HG02759 (cell line): ENCODE measurements at regions not wholly inside any gene's neighbourhood (a gene's known extent, or its start where the extent isn't known, plus 50 kb on each side); places are given as distances from the start of the nearest gene placed in this dataset.

ENCODE experiments used
- ATAC-seq: cut with Tn5 transposase; IDR thresholded peaks from one replicate; pipeline ENCODE4 v1.9.1; 2021; ENCODE audit warnings: mild to moderate bottlenecking, moderate library complexity; ENCODE audit not compliant: unreplicated experiment

DNA sequence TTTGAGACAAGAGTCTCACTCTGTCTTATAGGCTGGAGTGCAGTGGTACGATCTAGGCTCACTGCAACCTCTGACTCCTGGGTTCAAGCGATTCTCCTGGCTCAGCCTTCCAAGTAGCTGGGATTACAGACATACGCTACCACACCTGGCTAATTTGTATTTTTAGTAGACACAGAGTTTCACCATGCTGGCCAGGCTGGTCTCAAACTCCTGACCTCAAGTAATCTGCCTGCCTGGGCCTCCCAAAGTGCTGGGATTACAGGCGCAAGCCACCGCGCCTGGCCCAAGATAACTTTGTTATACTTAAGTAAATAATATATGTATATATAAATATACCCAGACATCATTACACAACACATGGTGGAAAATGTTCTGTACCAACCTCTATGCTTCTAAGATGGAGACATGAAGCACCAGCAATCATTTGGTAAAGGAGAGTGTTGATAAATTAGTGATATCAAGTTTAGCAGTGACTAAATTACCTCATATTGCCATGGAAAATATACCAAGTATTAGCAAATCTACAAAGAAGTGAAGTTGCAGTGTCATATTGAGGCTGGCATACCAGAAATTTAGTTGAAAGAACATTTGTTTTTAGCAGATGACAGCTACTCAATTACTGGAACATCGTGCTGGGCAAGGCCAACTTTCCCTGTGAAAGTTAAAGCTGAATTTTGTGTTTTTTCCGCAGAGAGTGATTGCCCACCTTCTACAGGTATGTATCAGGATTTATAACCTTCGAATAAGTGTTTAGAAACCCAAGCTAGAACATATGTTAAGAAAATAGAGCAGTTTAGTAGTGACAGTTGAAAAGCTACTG lies 177.7 kb downstream of the MYCN start:
- no peak for ATAC-seq

GRCh38 chr2:16117021-16117700 lies 176.8 kb downstream of the MYCN start:
- ATAC-seq, result no peak

DNA sequence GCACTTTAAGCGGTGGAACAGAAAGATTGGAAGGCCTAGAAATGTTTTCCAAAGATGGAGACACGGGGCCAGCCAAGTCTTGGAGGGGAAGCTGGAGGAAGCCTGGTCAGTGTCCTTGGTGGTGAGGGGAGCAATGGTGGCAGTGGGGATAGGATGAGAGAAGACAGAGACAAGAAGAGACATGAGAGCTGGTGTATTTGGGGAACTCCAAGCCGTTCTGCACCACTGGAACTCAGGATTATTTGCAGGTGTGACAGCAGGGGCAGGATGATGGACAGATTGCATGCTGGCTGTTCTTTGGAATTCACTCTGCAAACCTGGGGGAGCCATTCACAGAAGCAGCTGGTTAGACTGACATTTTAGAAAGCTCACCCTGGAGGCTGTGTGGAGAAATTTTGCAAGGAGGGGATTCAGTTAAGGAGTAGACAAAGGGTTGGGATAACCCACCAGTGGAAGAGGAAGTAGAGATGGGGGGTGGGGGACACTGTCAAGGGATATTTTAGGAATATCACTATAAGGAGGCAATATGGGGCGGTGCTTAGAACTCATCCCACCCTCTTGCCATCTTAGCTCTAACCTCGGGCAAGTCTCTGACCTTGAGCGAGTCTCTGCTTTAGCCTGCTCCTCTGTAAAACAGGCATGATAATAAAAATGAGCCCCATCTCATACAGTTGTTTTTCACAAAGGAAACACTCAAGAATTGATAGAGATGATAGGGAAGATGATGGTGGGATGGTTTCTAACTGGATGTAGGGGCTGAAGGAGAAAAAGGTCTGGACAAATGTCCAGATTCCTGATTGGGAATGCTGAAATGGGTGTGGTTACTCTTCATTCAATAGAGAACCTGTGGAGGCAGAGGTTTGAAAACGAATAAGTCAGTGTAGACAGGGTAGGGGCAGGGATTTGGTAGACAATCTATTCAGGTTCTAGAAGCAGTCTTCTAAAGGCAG lies 175.8 kb downstream of the MYCN start:
- ATAC-seq, result no peak

- ATAC-seq, result no peak
Measured at GRCh38 chr2:16115291-16115690, 174.9 kb downstream of the MYCN start.

GRCh38 chr2:16114836-16115235 lies 174.5 kb downstream of the MYCN start:
- ATAC-seq, result no peak

DNA sequence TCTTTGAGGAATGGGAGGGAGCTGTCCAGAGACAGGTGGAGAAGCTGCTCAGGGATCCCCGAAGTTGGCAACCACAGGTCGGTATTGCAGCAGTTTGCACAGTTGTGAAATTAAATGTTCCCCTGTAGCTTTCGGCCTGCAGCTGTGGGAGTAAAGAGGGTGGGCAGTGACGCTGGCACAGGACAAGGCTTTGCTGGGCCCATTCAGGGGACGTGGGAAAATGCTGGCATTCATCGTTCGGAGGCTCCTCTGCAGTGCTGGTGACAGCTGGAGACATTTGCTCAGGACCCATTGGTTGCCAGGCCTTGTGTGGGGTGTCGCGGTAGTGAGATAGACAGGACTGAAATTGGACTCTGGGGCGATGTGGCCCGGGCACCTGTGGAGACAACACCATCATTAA lies 173.7 kb downstream of the MYCN start:
- ATAC-seq, result no peak

GRCh38 chr2:16113568-16113967 lies 173.2 kb downstream of the MYCN start:
- no peak for ATAC-seq

GRCh38 chr2:16112972-16113560 lies 172.7 kb downstream of the MYCN start:
- no peak for ATAC-seq

GRCh38 chr2:16112251-16112971 lies 172.1 kb downstream of the MYCN start:
- no peak for ATAC-seq

DNA sequence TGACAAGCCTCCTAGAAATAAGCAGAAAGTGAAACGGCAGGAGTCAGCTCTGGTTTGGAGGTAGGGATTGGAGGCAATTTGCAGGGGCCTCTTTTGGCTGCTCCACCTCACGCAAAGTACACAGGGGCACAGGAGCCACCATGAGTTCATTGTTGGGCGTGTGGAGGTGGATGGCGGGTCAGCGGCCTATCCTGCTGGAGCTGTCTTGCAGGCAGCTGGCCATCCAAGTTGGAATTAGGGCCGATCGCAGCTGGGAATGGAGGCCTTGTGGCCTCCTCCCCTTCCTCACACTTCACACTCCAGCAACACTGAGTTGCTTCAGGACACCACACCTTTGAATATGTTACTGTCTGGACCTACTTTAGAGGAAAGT lies 171.5 kb downstream of the MYCN start:
- ATAC-seq, result no peak

- ATAC-seq, result no peak
Measured at GRCh38 chr2:16109821-16110310, 169.5 kb downstream of the MYCN start.

GRCh38 chr2:16109368-16109820 lies 169.0 kb downstream of the MYCN start:
- ATAC-seq, result no peak

GRCh38 chr2:16107246-16107645 lies 166.9 kb downstream of the MYCN start:
- no peak for ATAC-seq

- ATAC-seq, result no peak
Measured at GRCh38 chr2:16106619-16107018, 166.3 kb downstream of the MYCN start.

DNA sequence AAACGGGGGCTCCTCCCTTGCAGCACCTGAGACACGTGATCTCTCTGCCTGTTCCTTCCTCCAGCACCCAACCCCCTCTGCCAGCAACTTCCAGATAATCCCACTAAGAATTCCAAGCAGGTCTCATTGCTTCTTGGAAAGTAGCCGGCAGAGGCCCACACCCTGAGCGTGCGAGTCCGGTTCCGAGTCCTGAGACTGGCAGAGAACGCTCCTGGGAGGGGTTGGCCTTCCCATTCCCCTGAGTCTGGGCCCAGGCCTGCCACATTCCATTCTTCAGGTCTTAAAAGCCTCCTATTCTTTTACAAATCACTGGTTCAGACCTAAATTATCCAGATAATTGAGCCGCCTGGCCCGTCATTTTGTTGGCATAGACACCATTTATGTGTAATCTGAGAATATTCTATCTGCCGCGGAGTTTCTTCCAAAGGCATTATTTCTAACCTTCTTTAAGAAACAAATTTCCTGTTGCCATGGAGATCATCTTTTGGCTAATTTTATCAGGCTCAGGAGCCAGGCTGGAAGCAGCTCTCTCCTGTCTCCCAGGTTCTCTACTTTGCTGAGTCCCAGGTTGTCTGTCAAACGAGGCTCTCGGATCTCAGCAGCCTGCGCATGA lies 165.4 kb downstream of the MYCN start:
- no peak for ATAC-seq

- ATAC-seq, result no peak
Measured at GRCh38 chr2:16104949-16105668, 164.8 kb downstream of the MYCN start.

DNA sequence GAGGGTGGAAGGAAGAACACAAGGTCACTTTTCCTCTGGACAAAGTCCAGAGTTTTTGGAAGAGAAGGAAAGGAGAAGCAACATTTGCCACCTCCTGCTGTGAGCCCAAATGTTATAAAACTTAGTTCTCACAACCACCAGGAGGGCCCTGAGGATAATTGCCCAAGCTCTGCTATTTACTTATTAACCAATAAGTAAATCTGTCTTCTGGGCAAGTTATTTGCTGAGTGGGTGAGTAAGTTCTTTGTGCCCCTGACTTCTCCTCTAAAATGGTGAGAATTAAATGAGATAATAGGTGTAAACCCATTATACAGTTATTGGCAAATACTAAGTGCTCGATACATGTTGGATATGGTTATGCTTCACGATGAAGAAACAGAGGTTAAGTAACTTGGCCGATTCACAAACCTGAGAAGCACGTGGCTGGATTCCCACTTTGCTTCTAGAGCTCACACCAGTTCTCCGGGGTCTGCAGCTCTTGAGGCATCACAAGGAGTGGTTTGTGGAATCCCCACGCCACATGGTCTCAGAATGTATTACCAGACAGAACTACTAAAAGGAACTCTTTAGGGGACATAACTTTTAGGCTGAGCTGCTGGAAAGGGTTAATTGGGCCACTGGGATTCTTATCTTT lies 164.1 kb downstream of the MYCN start:
- ATAC-seq, result no peak

- no peak for ATAC-seq
Measured at GRCh38 chr2:16103614-16104314, 163.4 kb downstream of the MYCN start.
